ENCODE measurements at regions not wholly inside any gene's neighbourhood (a gene's known extent, or its start where the extent isn't known, plus 50 kb on each side); places are given as distances from the start of the nearest gene placed in this dataset.

DNA sequence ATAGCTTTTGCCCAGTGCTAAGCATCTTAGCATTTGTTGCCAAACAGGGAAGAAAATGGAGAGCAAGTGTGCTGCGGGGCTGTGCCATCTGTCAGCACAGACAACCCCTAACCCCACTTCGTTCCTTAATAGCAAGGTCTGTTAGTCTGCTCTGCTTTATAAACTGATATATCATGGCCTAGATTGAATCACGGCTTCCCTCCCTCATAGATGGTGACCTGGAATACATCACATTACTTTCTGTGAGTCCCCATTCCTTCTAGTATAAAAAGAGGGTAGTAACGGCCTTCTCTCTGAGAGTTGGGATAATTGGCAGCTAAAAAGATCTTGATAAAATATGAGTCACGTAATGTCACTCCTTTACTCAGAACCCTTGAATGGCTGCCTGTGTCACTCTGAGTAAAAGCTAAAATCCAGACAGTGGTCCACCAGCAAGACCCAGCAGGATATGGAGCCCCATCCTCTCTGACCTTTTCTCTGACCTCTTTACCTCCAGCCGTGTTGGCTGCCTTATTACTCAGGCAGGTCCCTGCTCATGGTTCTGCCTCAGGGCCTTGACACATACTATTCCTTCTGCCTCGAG, 151.7 kb downstream of the DLEU7 start:
- CTCF ChIA-PET = no interaction called here
- POLR2A ChIA-PET = no interaction called here
- H3K4me1 ChIP-seq (ENCODE audit: control insufficient read depth in 1 of 2, extremely low read depth in 1 of 2, insufficient read depth in 2 of 2, low read length in 2 of 2) = peaks cover 0 to 8% of the 10 kb centered on the region in 2 experiments
- Mint-ChIP-seq H3K4me1 (peaks cover 2 to 4% (median 4%) of the 10 kb centered on the region in 3 donors), H3K9me3 (no peaks in the 10 kb centered on the region), H3K27me3 (no peaks in the 10 kb centered on the region), H3K27ac (no peak overlapping the region), H3K36me3 (no peaks in the 10 kb centered on the region), H3K4me3 (no peak overlapping the region)
- H3K27ac ChIP-seq (ENCODE audit: low read length) = no peak overlapping the region
- DNase-seq (no peak), ATAC-seq (replicated peaks in 1 of 4) (no peak)
- no peaks in the 10 kb centered on the region for H3K27me3 ChIP-seq (replicated peaks in 1 of 2; ENCODE audit: control insufficient read depth in 2 of 2, extremely low read depth in 1 of 2, insufficient read depth in 2 of 2, low read length in 1 of 2)
- H3K36me3 ChIP-seq (ENCODE audit: control insufficient read depth in 2 of 2, extremely low read depth in 1 of 2, insufficient read depth in 1 of 2, low read length in 1 of 2) = no peaks in the 10 kb centered on the region
- 83% methylated on average over 2 of the region's 7 CpGs for WGBS (ENCODE audit: insufficient coverage)
- no peaks in the 10 kb centered on the region for H3K9me3 ChIP-seq
- no peak overlapping the region for H3K4me3 ChIP-seq (ENCODE audit: control insufficient read depth in 1 of 2, extremely low read depth in 1 of 2, low read length in 1 of 2)

DNA sequence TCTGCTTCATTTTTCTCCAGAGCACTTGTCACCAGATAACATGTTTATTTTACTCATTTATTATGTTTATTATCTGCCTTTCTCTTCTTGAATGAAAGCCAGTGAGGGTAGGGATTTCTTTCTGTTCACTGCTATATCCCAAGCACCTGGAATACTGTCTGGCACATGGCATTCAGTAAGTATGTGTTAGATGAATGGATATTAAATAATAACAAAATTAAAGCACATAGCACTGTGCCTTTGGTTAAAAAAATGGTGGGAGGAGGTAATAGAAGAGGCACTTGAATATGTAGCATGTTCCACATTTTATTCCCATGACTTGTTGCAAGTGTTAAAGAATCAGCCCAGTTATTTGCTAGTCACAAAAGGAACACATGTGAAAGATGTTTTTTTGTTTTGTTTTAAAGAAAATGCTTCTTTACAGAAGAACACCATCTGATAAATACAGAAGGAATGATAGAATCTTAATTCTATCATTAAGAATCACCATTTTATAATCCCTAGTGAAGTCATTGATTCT, 151.0 kb downstream of the DLEU7 start:
- H3K9me3 Mint-ChIP-seq = no peaks in the 10 kb centered on the region
- DNase-seq (no peak), ATAC-seq (replicated peaks in 1 of 4) (no peak)
- Histone ChIP-seq H3K36me3 (ENCODE audit: control insufficient read depth in 2 of 2, extremely low read depth in 1 of 2, insufficient read depth in 1 of 2, low read length in 1 of 2) (no peaks in the 10 kb centered on the region), H3K27ac (ENCODE audit: low read length) (no peak overlapping the region), H3K9me3 (no peaks in the 10 kb centered on the region), H3K27me3 (replicated peaks in 1 of 2; ENCODE audit: control insufficient read depth in 2 of 2, extremely low read depth in 1 of 2, insufficient read depth in 2 of 2, low read length in 1 of 2) (no peaks in the 10 kb centered on the region), H3K4me3 (ENCODE audit: control insufficient read depth in 1 of 2, extremely low read depth in 1 of 2, low read length in 1 of 2) (no peak overlapping the region), H3K4me1 (ENCODE audit: control insufficient read depth in 1 of 2, extremely low read depth in 1 of 2, insufficient read depth in 2 of 2, low read length in 2 of 2) (peaks cover 0 to 2% of the 10 kb centered on the region in 2 experiments)
- H3K4me1 Mint-ChIP-seq = no peaks in the 10 kb centered on the region
- ChIA-PET POLR2A (interaction anchor here in 1 of 2 donors (0.6 kb wide), 1 partner anchor 79 kb away, joined by 3 read pairs; no protein-coding TSS in a partner anchor), CTCF (no interaction called here)
- H3K27ac Mint-ChIP-seq = no peak overlapping the region
- no peak overlapping the region for H3K4me3 Mint-ChIP-seq
- no peaks in the 10 kb centered on the region for H3K27me3 Mint-ChIP-seq
- no peaks in the 10 kb centered on the region for H3K36me3 Mint-ChIP-seq

DNA sequence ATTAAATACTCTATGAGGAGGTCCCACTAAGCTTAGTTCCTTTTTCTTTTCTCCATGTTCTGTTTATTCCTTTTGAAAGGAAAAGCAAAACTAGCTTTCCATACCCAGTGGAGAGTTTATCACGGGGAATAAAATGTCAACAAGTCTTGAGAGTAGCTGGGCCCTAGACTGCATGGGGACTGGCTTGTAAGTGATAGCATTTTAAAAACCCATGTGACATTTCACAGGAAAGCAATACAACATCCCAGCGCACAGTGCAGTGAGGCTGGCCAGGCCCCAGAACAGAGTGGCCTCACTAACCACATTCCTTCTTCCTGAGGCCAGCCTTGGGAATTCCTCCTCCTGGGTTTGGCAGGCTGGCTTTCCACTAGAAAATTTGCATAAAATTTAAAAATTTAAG, 149.8 kb downstream of the DLEU7 start:
- Mint-ChIP-seq H3K27me3 (no peaks in the 10 kb centered on the region), H3K27ac (no peak overlapping the region), H3K36me3 (no peaks in the 10 kb centered on the region), H3K9me3 (no peaks in the 10 kb centered on the region), H3K4me3 (no peak overlapping the region), H3K4me1 (no peaks in the 10 kb centered on the region)
- WGBS (ENCODE audit: insufficient coverage) = no CpG with 5 or more reads among the region's 2 CpGs
- ChIA-PET POLR2A (no interaction called here), CTCF (no interaction called here)
- H3K27ac ChIP-seq (ENCODE audit: low read length) = no peak overlapping the region
- H3K9me3 ChIP-seq = no peaks in the 10 kb centered on the region
- no peak overlapping the region for H3K4me3 ChIP-seq (ENCODE audit: control insufficient read depth in 1 of 2, extremely low read depth in 1 of 2, low read length in 1 of 2)
- peaks cover 0 to 2% of the 10 kb centered on the region in 2 experiments for H3K4me1 ChIP-seq (ENCODE audit: control insufficient read depth in 1 of 2, extremely low read depth in 1 of 2, insufficient read depth in 2 of 2, low read length in 2 of 2)
- DNase-seq (no peak), ATAC-seq (replicated peaks in 1 of 4) (no peak)
- H3K27me3 ChIP-seq (replicated peaks in 1 of 2; ENCODE audit: control insufficient read depth in 2 of 2, extremely low read depth in 1 of 2, insufficient read depth in 2 of 2, low read length in 1 of 2) = no peaks in the 10 kb centered on the region
- no peaks in the 10 kb centered on the region for H3K36me3 ChIP-seq (ENCODE audit: control insufficient read depth in 2 of 2, extremely low read depth in 1 of 2, insufficient read depth in 1 of 2, low read length in 1 of 2)

- ATAC-seq (replicated peaks in 1 of 4) (no peak), DNase-seq (no peak)
- no peaks in the 10 kb centered on the region for H3K36me3 Mint-ChIP-seq
- Histone ChIP-seq H3K27ac (ENCODE audit: low read length) (no peak overlapping the region), H3K4me3 (ENCODE audit: control insufficient read depth in 1 of 2, extremely low read depth in 1 of 2, low read length in 1 of 2) (no peak overlapping the region), H3K4me1 (ENCODE audit: control insufficient read depth in 1 of 2, extremely low read depth in 1 of 2, insufficient read depth in 2 of 2, low read length in 2 of 2) (no peaks in the 10 kb centered on the region), H3K27me3 (replicated peaks in 1 of 2; ENCODE audit: control insufficient read depth in 2 of 2, extremely low read depth in 1 of 2, insufficient read depth in 2 of 2, low read length in 1 of 2) (no peaks in the 10 kb centered on the region), H3K36me3 (ENCODE audit: control insufficient read depth in 2 of 2, extremely low read depth in 1 of 2, insufficient read depth in 1 of 2, low read length in 1 of 2) (no peaks in the 10 kb centered on the region), H3K9me3 (no peaks in the 10 kb centered on the region)
- ChIA-PET CTCF (no interaction called here), POLR2A (no interaction called here)
- no peaks in the 10 kb centered on the region for H3K9me3 Mint-ChIP-seq
- 50% methylated on average over 1 of the region's 4 CpGs for WGBS (ENCODE audit: insufficient coverage)
- no peaks in the 10 kb centered on the region for H3K27me3 Mint-ChIP-seq
- H3K4me1 Mint-ChIP-seq = no peaks in the 10 kb centered on the region
- no peak overlapping the region for H3K27ac Mint-ChIP-seq
- no peak overlapping the region for H3K4me3 Mint-ChIP-seq
Measured at GRCh38 chr13:50697746-50698539, 145.5 kb downstream of the DLEU7 start.

- H3K27me3 Mint-ChIP-seq = no peaks in the 10 kb centered on the region
- no peak overlapping the region for H3K4me3 Mint-ChIP-seq
- no peak overlapping the region for H3K27ac Mint-ChIP-seq
- H3K4me1 ChIP-seq (ENCODE audit: control insufficient read depth in 1 of 2, extremely low read depth in 1 of 2, insufficient read depth in 2 of 2, low read length in 2 of 2) = no peaks in the 10 kb centered on the region
- H3K4me3 ChIP-seq (ENCODE audit: control insufficient read depth in 1 of 2, extremely low read depth in 1 of 2, low read length in 1 of 2) = no peak overlapping the region
- ChIA-PET POLR2A (no interaction called here), CTCF (no interaction called here)
- ATAC-seq (replicated peaks in 1 of 4) (no peak), DNase-seq (no peak)
- WGBS (ENCODE audit: insufficient coverage) = 82% methylated on average over 2 of the region's 4 CpGs
- no peaks in the 10 kb centered on the region for H3K36me3 Mint-ChIP-seq
- no peaks in the 10 kb centered on the region for H3K9me3 Mint-ChIP-seq
- no peaks in the 10 kb centered on the region for H3K36me3 ChIP-seq (ENCODE audit: control insufficient read depth in 2 of 2, extremely low read depth in 1 of 2, insufficient read depth in 1 of 2, low read length in 1 of 2)
- H3K27ac ChIP-seq (ENCODE audit: low read length) = no peak overlapping the region
- H3K9me3 ChIP-seq = no peaks in the 10 kb centered on the region
- H3K4me1 Mint-ChIP-seq = no peaks in the 10 kb centered on the region
- no peaks in the 10 kb centered on the region for H3K27me3 ChIP-seq (replicated peaks in 1 of 2; ENCODE audit: control insufficient read depth in 2 of 2, extremely low read depth in 1 of 2, insufficient read depth in 2 of 2, low read length in 1 of 2)
Measured at GRCh38 chr13:50699874-50700663, 143.4 kb downstream of the DLEU7 start.

DNA sequence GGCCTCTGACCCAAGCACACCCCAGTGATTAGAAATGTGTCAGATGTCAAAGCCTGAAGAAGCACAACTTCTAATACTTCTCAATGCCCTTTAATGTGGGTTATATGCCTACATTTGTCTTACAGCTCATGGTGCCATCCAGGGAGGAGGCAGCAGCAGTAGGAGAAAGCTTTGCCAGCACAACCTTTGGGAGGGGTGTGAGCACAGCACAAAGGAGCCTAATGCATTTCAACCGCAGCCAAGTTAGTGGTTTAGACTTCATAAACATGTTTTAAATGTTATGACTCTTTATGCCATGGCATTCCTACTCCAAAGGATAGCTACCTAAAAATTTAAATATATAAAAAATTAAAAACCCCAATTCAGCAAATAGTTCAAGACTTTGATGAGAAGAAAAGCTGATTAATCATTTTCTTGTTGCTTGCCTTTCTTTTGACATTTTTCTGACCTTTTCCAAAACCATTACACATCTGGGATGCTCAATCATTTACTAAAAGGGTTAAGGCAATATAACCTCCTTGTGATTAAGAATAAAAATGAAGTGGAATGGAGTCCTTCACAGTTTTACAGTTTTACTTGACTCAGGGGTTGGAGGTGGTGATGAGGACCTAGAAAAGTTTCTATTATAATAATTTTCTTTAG, 142.7 kb downstream of the DLEU7 start:
- H3K27ac ChIP-seq (ENCODE audit: low read length) = no peak overlapping the region
- H3K9me3 ChIP-seq = no peaks in the 10 kb centered on the region
- no peaks in the 10 kb centered on the region for H3K27me3 Mint-ChIP-seq
- ChIA-PET CTCF (no interaction called here), POLR2A (no interaction called here)
- no peaks in the 10 kb centered on the region for H3K27me3 ChIP-seq (replicated peaks in 1 of 2; ENCODE audit: control insufficient read depth in 2 of 2, extremely low read depth in 1 of 2, insufficient read depth in 2 of 2, low read length in 1 of 2)
- H3K36me3 Mint-ChIP-seq = no peaks in the 10 kb centered on the region
- no peak for DNase-seq
- ATAC-seq (replicated peaks in 1 of 4) = no peak
- no CpG with 5 or more reads among the region's 1 CpG for WGBS (ENCODE audit: insufficient coverage)
- no peaks in the 10 kb centered on the region for H3K36me3 ChIP-seq (ENCODE audit: control insufficient read depth in 2 of 2, extremely low read depth in 1 of 2, insufficient read depth in 1 of 2, low read length in 1 of 2)
- no peak overlapping the region for H3K4me3 Mint-ChIP-seq
- no peak overlapping the region for H3K27ac Mint-ChIP-seq
- H3K9me3 Mint-ChIP-seq = no peaks in the 10 kb centered on the region
- no peaks in the 10 kb centered on the region for H3K4me1 ChIP-seq (ENCODE audit: control insufficient read depth in 1 of 2, extremely low read depth in 1 of 2, insufficient read depth in 2 of 2, low read length in 2 of 2)
- no peaks in the 10 kb centered on the region for H3K4me1 Mint-ChIP-seq
- no peak overlapping the region for H3K4me3 ChIP-seq (ENCODE audit: control insufficient read depth in 1 of 2, extremely low read depth in 1 of 2, low read length in 1 of 2)

Measured in T-cell (primary cell).